ENCODE measurements at regions not wholly inside any gene's neighbourhood (a gene's known extent, or its start where the extent isn't known, plus 50 kb on each side); places are given as distances from the start of the nearest gene placed in this dataset.
A peak's percentile ranks its signal among the peaks of the same experiment; 100 is the strongest.

- FAIRE-seq: no peak
These were observed 234.0 kb upstream of the CEP162 start for GRCh38 chr6:84461461-84461860.

GRCh38 chr6:84460491-84460890, 233.0 kb upstream of the CEP162 start:
- FAIRE-seq: no peak

GRCh38 chr6:84459401-84459800, 232.0 kb upstream of the CEP162 start:
- no peak for FAIRE-seq

GRCh38 chr6:84458271-84458670, 230.8 kb upstream of the CEP162 start:
- FAIRE-seq: no peak

GRCh38 chr6:84457276-84457675, 229.8 kb upstream of the CEP162 start:
- no peak for FAIRE-seq

GRCh38 chr6:84456803-84457202, 229.4 kb upstream of the CEP162 start:
- FAIRE-seq: no peak

GRCh38 chr6:84455511-84456029, 228.1 kb upstream of the CEP162 start:
- FAIRE-seq: no peak

- no peak for FAIRE-seq
These were observed 226.1 kb upstream of the CEP162 start for GRCh38 chr6:84453499-84453898.

- no peak for FAIRE-seq
These were observed 222.6 kb upstream of the CEP162 start for GRCh38 chr6:84450018-84450417.

- no peak for FAIRE-seq
These were observed 221.8 kb upstream of the CEP162 start for GRCh38 chr6:84449220-84449619.

- FAIRE-seq: no peak
These were observed 220.9 kb upstream of the CEP162 start for GRCh38 chr6:84448331-84448730.

GRCh38 chr6:84447651-84448050, 220.2 kb upstream of the CEP162 start:
- no peak for FAIRE-seq

GRCh38 chr6:84445068-84445467, 217.6 kb upstream of the CEP162 start:
- no peak for FAIRE-seq

- FAIRE-seq: no peak
These were observed 214.8 kb upstream of the CEP162 start for GRCh38 chr6:84442208-84442607.

GRCh38 chr6:84441456-84441855, 214.0 kb upstream of the CEP162 start:
- FAIRE-seq: no peak

GRCh38 chr6:84434550-84434949, 207.1 kb upstream of the CEP162 start:
- no peak for FAIRE-seq

GRCh38 chr6:84432619-84433018, 205.2 kb upstream of the CEP162 start:
- FAIRE-seq: no peak

- peak; percentile 45 for FAIRE-seq
These were observed 201.0 kb upstream of the CEP162 start for GRCh38 chr6:84428300-84428907.

- FAIRE-seq: no peak
These were observed 198.7 kb upstream of the CEP162 start for GRCh38 chr6:84425971-84426705.

GRCh38 chr6:84424956-84425355, 197.5 kb upstream of the CEP162 start:
- no peak for FAIRE-seq

GRCh38 chr6:84422380-84422968, 195.0 kb upstream of the CEP162 start:
- no peak for FAIRE-seq

- no peak for FAIRE-seq
These were observed 193.6 kb upstream of the CEP162 start for GRCh38 chr6:84421031-84421430.

GRCh38 chr6:84417260-84417659, 189.8 kb upstream of the CEP162 start:
- no peak for FAIRE-seq

- no peak for FAIRE-seq
These were observed 188.7 kb upstream of the CEP162 start for GRCh38 chr6:84416043-84416657.

Measured in endometrium (tissue), 2 donors.